T-helper 1 cell (primary cell): ENCODE measurements at regions not wholly inside any gene's neighbourhood (a gene's known extent, or its start where the extent isn't known, plus 50 kb on each side); places are given as distances from the start of the nearest gene placed in this dataset.
"Not testable (repeated sequence)": the region's sequence is repeated elsewhere in the genome, so short reads cannot be mapped to it uniquely, and the experiment has no call there.

Source experiments
- DNase-seq, 5 donors: peaks; one replicate each; pipeline ENCODE4 v3.0.0-alpha.2; 2012 to 2020

DNA sequence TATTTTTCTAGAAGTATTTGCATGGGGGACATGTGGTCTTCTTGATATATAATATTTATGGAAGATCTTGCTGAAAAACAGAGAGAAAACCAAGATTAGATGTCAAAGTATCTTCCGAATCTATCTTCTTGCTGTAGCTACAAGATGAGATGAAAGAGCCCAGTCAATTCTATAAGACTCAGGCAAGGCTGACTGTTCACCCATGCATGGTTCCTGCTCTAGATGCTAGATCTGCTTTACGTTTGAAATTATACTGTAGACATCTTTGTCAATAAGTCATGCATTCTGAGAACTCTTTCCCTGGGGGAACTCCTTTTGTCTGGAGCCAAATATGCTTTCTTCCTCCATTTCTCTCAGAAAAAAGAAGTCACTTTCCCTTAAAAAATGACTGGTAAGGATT is 1292.0 kb downstream of the XPNPEP1 start:
- no peak for DNase-seq

DNA sequence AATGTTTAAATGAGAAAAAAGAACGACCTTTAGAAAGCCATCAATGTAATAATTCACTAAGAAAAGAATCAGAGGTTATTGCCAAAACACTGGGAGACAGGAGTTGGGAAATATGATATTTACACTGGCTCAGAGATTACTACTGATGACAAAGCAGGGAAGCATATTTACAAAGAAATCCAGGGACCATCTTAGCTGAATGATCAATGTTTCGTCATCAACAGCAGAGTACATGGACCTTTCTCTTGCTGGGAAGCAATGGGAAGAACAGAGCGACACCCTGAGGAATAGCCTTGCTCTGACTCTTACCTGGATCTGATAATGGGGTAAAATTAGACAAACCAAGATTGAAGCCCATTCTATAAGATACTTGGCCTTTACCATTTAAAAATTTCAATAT is 1293.5 kb downstream of the XPNPEP1 start:
- DNase-seq, result no peak

DNA sequence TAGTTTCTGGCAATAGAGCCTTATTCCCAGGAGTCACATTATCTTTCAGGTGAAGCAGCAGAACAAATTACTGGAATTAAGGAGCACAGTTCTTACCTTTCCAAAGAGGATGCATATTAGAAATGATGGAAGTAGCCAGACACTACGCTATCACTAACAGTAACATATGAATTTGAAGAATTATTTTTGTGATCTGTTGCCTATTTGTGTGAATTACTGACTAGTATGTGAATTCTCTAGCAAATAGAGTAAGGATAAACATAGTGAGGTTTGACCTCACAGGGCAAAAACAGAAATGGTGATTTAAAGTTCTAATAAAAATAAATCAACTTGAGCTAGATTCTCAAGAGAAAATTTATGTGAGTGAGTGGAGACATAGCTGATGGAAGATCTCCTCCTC is 1299.3 kb downstream of the XPNPEP1 start:
- no peak for DNase-seq

DNA sequence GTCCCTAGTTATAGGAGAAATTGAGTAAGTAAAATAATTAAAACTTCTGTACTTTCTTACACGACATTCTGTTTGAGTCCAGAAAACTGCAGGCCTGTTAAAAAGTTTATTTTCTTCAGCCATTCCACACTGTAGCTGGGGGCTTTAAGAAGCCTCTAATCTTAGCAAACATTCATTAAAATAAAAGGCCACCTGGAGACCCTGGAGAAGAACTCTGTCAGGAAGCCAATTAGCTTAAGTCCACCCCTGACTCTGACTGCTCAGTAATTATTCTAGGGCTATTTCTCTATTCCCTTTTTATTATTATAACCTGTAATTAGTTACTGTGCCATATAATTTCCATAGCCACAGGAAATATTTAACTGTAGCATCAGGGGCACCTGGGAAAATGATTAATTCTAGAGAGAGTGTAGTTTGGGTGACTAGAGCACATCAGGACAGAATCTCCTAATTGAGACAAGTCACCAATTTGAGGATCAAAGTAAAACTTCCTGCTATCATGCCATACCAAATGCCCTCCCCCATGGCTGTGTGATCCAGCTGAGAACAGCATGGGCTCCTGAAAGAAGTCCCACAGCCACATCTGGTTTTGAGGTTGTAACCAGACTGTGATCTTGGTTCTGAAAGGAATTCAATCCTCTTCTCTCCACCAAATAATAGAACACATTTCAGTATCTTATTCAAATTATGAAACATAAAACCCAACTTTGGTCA is 1302.3 kb downstream of the XPNPEP1 start:
- no peak for DNase-seq

DNA sequence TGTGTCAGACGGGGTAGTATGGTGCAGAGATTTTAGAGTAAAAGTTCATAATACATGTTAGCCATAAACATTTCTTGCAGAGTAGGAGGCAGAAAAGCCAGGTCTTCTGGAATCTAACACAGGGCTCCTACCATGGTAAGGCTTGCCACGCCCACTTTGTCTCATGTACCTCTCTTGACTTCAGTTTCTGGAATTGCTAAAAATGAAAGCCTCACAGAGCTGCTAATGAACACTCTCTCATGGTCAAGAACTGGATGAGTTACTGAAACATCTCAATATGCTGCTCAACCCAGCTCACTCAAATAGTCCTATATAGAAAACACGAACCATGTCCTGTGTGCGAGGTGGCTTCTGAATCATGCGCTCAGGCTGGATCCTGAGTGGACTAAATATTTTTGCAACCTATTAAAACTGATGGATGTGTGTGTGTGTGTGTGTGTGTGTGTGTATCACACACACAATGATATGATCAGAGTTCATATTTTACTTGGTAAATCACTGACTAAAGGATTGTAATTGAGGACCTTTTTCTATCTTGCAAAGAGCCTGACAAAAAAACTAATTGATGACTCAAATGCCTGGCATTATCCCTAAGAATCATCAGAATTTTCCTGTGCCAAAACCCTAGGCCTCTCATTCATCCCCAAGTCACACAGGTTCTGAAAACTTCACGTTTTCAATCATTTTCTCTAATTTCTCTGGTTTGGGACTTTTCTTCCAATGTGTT is 1306.6 kb downstream of the XPNPEP1 start:
- no peak for DNase-seq

DNA sequence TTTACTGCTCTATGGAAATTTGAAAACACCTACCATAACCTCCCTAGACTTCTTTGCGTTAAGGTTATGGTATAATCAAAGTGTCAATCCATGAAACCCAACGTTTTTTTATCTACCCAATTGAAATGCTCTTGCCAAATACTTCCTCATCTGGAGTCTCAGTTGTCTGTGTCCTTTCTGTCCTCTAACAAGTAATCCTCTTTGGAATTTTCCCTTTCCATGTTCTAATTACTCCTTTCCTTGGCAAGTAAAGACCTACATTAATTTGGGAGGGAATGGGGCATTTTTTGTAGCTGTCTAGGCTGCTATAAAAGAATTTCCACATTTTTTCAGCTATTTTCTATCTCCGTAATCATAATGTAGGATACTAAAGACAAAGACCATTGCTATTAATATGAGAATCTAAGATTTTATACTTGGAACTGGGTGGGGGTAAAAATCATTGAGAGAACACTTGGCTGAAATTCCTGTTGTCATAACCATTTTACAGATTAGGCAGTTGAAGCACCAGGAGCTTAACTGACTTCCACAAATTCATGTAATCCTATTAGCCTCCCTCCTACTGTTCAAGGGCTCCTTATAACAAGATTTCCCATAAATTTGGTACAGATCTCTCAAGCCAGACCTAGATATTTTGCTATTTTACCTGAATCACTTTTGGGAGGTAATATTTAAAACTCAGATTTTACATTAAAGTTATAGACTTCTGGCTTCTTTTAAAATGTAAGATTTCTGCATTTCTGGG is 1307.6 kb downstream of the XPNPEP1 start:
- DNase-seq, result no peak

DNA sequence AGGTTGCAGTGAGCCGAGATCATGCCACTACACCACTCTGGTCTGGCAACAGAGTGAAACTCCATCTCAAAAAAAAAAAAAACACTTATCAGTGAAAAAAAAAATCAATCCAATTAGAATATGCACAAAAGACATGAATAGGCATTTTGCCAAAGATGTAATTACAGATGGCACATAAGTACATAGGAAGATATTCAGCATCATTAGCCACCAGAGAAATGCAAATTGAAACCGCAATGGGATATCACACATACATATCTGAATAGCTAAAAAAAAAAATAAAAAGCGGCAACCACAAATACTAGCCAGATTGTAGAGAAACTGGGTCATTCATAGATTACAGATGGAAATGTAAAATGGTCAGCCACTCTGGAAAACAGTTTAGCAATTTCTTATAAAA is 1310.8 kb downstream of the XPNPEP1 start:
- no peak for DNase-seq

DNA sequence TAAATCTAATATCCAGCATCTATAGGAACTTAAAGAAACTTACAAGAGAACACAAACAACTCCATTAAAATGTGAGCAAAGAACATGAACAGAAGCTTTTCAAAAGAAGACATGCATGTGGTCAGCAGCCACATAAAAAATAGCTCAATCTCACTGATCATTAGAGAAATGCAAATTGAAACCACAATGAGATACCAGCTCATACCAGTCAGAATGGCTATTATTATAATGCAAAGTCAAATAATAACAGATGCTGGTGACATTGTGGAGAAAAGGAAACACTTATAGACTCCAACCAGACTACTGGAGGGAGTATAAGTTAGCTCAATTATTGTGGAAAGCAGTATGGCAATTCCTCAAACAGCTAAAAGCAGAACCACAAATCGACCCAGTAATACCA is 1314.5 kb downstream of the XPNPEP1 start:
- no peak for DNase-seq

DNA sequence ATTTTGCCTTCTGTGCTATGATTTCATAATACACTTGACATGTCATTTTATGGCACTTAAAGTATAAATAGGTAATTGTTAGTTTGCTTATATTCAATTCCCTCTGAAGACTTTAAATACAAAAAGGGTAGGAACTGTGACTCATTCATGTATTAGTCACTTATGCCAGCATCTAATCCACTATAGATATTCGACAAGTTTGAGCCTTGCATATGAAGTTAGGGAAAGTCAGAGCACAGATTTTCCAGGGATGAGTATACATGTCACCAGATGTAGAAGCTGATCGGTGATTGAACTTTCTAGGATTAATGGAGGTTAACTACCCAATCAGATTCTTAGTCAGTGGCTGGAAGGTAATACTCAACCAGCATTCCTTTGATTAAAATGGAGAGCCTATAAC is 1321.5 kb downstream of the XPNPEP1 start:
- DNase-seq, result no peak

DNA sequence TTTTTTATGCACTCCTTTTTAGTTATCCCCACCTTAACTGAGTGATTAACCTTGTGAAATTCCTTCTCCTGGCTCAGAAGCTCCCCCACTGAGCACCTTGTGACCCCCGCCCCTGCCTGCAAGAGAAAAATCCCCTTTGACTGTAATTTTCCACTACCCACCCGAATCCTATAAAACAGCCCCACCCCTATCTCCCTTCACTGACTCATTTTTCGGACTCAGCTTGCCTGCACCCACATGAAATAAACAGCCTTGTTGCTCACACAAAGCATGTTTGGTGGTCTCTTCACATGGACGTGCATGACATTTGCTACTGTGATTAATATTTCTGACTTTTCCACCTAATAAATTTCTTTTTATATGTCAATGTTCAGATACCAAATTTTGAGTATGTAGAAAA is 1322.8 kb downstream of the XPNPEP1 start:
- DNase-seq, result not testable (repeated sequence)

DNA sequence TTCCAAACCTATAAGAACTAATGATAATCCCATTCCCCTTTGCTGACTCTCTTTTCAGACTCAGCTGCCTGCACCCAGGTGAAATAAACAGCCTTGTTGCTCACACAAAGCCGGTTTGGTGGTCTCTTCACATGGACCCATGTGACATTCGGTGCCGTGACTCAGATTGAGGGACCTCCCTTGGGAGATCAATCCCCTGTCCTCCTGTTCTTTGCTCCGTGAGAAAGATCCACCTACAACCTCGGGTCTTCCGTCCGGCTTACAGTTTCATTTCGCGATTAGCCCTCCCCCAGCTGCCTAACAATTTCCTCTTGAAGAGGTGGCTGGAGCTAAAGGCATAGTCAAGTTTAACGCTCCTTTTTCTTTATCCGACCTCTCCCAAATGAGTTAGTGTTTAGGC is 1324.0 kb downstream of the XPNPEP1 start:
- DNase-seq, result not testable (repeated sequence)

DNA sequence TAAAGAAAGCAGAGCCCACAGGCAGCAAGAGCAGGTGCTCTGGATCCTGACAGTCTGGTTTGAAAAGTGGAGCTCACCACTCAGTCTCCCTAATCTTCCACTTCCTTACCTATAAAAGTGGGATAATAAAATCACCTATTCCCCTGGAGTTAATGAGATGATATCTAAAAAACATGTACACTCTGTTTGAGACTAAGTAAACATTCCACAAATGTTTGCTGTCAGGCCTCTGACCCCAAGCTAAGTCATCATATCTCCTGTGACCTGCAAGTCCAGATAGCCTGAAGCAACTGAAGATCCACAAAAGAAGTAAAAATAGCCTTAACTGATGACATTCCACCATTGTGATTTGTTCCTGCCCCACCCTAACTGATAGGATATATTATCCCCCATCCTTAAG is 1324.5 kb downstream of the XPNPEP1 start:
- DNase-seq, result no peak

DNA sequence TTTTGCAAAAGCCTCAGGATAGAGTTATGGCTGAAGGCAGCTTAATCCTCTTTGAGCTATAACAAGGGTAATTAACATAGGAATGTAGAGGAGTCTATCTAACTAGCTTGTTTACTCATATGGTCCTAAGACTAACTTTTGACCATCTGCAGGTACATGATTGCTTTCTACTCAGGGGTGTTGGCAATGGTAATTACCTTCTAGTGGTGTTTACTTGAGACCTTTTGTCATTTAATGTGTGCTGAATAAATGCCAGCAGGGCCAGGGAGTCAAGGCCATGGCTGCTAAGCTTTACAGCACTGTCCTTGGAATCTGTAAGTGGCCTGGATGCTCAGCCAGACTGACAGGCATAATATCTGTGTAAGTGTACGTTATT is 1325.0 kb downstream of the XPNPEP1 start:
- DNase-seq, result no peak

DNA sequence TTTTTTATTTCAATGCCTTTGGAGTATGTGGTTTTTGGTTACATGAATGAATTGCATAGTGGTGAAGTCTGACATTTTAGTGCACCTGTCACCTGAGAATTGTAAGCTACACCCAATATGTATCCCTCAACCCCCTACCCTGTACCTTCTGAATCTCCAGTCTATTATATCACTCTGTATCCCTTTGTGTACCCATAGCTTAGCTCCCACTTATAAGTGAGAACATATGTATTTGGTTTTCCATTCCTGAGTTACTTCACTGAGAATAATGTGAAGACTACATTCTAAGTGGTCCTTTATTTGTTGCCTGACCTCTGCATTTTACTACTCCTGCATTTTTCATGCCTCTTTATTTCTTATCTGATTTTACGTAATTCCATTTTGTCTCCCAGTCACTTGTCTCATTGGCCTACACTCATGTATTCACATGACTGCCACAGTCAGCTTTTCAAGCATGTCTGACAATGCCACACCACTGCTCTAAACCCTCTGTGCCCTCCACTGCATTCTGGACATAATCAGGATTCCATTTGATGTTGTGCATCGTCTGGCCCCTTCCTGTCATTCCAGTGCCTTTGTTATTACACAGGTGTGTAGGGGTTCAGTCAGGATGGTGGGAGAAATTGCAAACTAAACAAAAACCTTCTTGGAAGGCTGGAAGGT is 1325.5 kb downstream of the XPNPEP1 start:
- DNase-seq, result no peak

DNA sequence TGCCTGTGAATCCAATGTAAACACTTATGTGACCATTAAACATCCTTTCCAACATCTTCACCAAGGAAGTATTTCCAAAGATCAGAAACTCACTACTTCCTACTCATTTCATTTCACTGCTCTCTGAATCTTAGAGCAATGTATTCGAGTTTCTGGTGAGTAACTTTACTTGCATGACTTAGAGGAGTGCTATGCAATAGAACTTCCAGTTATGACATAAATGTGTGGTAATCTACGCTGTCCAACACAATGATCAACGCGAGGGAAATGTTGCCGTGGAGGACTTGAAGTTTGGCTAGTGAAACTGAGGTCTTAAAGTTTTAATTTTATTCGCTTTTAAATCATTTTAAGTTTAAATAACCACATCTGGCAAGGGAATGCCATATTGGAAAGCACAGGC is 1326.3 kb downstream of the XPNPEP1 start:
- no peak for DNase-seq

DNA sequence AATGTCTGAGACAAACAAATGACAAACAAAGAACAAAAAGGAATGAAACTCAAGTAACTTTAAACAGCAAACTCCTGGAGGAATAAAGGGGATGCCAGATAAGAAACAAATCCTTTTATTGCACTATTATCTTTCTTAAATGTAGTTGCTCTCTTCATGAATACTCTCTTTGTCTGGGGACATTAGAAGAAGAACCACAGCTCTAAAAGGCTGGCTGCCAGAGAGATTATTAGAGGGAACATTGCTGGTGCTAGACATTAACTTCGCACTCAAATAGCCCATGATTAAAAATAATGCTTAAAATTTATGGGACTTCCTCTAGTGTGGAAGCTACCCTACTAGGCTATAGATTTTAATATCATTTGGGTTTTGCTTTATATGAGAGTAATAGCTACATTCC is 1330.4 kb downstream of the XPNPEP1 start:
- no peak for DNase-seq

DNA sequence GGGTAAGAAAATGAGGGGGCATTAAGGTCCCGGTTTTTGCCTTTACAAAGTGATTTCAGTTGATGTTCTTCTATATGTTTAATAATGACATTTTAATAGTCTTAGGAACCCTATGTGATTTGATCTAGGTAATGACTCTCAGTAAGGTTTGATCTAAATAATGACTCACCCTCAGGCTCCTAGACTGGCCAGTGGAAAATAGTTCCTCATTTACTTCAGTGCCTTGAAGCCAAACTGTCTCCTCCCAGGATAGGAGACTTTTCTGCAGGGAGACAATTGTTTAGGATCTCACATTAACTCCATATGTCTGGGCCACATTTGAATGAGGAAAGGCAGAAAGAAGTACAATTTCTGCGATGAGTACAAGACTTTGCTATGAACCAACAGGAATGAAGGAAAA is 1331.9 kb downstream of the XPNPEP1 start:
- no peak for DNase-seq

DNA sequence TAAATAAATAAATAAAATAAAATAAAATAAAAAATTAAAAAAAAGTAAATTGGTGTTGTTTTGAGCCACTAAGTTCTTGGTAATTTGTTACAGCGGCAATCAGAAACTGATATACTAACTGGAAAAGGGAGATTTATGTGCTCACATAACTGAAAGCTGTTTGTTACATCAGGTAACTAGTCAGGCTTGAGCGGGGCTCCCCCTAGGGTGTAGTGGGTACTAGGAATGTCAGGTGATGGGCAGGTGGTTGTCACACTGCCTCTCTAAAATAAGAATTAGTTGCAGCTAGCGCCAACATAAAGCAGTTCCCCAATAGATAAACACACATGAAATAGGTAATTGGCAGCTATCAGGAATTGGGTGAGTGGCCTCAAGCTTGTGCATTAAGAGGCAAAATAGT is 1336.9 kb downstream of the XPNPEP1 start:
- no peak for DNase-seq

DNA sequence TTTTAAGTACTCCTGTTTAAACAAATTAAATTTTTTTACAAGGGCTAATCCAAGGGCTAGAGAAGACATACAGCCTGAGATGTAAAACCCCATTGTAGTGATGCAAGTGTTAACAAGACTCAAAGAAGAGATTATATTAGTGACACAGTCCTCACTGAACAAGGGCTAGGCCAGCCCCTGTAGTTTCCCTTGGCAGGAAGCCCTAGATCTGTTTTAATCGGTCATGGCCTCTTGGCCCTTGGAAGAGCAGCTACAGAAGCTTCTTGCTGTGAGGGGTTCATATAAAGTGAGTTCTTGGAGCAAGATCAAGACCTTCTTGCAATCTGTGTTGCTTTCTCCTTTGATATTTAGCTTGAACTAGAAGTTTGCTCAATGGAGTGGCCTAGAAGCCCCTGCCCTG is 1339.4 kb downstream of the XPNPEP1 start:
- DNase-seq, result no peak

DNA sequence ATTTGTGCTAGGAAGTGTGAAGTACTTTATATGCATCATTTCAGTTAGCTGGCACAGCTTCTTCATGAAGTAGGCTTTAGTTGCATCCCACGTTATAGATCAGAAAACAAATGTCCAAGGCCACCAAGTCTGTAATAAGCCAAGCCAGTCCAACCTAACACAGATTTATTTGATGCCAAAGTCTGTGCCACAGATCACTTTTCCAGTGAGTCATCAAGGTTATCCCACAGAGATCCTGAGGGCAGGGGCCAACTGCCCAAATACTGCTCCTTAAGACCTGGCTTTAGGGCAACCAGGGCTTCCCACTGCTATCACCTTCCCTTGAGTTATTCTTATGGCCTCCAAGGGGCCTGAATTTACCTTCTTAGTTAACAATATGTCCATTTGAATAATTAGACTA is 1340.4 kb downstream of the XPNPEP1 start:
- no peak for DNase-seq

DNA sequence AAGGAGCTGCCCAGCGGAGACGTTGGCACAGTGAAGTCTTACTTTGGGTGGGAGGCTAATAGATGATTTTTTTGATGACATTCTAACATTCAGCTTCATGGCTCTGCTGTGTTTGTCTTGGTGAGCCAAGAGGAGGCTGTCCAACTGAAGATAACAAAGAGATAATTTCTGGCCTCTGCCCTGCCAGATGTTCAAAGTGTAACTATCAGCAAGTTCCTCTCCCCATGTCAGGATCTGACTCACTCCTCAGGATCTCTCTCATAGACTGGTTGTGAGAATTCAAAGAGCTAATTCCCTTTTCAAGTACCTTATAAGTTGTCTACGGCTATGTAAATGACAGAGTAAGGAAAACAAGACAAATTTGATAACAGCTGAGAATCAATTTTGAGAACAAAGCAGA is 1340.9 kb downstream of the XPNPEP1 start:
- no peak for DNase-seq

DNA sequence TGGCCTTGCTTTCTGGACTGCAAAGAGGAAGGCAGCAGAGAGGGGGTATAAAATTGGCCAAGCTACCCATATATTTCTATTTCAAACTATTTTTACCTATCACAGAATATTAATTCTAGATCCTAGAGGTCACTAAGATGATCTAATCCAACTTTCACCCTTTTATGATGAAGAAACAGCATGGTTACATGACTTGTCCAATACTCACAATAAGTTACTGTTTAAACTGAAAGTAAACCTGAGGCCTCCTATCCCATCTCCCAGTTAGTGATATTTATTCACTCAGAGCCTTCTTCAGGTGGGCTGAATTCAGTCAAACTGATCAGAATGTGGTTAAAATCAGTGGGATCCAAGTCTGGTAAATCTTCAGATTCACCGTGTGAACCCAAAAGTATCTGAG is 1345.1 kb downstream of the XPNPEP1 start:
- no peak for DNase-seq

DNA sequence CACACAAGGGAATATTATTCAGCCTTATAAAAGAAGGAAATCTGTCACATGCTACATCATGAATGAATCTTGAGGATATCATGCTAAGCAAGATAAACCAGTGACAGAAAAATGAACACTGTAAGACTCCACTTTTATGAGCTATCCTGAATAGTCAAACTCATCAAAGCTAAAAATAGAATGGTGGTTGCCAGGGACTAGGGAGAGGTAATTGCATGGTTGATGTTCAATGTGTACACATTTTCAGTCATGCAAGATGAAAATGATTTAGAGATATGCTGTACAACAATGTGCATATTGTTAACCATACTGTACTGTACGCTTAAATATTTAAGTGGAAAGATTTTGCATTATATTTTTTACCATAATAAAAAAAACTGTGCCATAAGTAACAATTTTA is 1349.1 kb downstream of the XPNPEP1 start:
- no peak for DNase-seq

DNA sequence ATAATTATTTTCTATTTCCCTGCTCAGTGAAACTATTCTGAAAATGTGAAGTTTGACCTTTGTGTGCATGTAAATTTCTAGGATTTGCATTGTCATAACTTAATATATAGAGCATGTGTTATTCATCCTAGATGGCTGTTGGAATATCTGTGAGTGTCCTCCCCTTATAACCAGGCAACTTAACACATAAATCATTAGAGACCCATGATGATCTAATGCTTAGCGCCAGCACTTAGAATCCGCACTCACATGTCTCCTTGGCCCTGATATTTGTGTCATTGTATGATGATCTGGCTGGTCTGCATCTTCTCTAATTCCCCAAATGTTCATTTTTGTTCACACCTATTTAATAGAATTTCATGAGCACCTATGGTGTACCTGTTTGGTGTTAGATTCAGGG is 1354.5 kb downstream of the XPNPEP1 start:
- DNase-seq, result no peak
